Activated T-helper 1 cell treated with Interleukin-2 at 50 U/mL for 16 hours (primary cell): ENCODE measurements at regions not wholly inside any gene's neighbourhood (a gene's known extent, or its start where the extent isn't known, plus 50 kb on each side); places are given as distances from the start of the nearest gene placed in this dataset.

Experiments used
- DNase-seq: peaks from one replicate; pipeline ENCODE4 v3.0.0-alpha.2; 2020; ENCODE audit warnings: low read depth

DNA sequence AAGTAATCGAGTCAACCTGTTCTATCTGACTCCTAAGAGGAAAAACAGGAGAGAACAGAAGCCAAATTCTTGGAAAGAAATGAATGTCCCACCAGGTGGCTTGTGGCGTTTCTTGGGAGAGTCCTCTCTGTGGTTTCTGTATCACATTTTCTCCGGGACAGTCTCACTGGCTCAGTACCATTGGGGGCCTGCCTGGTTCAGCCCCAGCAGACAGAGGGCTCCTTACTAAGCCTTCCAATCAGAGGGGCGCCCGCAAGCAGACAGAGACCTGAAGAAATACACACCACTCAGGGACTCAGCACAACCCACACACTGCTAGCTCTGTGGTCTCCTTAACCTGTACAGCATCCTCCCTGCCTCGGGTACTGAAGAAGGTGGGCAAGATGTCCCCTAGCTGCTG is 302.1 kb downstream of the TLE3 start:
- no peak for DNase-seq

DNA sequence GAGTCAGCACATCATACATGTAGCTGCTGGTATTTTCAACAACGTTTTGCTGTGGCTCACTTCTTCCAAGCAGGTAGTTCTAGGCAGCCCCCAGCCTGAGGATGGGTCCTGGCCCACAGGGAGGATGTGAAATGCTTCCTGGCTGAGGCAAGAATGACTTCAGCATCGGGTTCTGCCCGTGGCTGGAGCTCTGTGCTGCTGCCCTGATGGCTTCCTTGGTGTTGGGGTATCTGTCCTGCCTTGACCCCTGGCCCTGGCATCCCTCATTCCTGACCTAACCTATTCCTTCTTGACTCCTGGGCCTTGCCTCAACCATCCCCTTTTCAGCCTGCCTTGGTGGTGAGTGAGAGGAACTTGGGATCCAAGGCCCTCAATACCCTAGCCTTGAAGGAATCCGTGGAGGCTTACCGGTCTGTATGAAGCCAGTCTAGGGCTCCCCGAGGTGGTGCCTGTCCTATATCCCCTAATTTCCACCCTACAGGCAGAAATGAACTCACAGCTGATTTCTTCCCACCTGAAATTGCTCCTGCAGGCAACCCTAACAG is 300.6 kb downstream of the TLE3 start:
- DNase-seq: no peak

DNA sequence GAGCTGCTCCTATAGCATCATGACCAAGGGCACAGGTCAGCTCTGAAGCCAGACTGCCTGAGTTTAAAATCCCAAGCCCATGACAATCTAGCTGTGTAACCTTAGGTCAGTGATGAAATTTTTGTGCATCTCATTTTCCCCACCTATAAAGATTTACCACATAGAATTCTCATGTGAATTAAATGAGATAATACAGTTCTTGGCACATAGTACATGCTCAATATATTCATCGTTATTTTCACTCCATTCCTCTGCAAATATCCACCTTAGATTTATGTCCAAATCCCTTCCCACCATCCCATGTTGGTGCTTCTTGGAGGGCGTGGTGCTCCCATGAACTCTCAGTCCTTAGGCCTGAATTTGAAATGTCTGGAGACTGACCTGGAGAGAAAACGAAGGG is 300.1 kb downstream of the TLE3 start:
- DNase-seq: no peak

- DNase-seq: no peak
These were observed 299.1 kb downstream of the TLE3 start for GRCh38 chr15:69798481-69799250.

GRCh38 chr15:69801144-69801543 is 296.6 kb downstream of the TLE3 start:
- DNase-seq: no peak

DNA sequence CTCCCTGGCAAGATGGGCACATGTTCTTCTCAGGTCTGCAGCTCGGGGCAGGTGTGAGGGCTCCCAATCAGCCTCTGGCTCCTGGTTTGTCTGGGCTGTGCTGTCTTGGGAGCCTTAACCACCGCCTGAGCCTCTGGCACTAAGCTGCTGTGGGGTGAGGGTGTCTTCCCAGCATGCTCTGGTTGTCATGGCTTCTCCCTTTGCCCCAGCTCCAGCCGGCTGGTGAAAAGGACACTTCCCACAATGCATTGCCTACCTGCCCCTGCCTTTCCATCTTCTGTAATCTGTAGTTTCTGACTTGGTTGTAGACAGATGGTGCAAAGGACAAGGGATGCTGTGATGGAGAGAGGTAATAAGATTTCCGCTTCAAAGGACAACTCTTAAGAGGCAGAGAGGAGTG is 295.3 kb downstream of the TLE3 start:
- no peak for DNase-seq

DNA sequence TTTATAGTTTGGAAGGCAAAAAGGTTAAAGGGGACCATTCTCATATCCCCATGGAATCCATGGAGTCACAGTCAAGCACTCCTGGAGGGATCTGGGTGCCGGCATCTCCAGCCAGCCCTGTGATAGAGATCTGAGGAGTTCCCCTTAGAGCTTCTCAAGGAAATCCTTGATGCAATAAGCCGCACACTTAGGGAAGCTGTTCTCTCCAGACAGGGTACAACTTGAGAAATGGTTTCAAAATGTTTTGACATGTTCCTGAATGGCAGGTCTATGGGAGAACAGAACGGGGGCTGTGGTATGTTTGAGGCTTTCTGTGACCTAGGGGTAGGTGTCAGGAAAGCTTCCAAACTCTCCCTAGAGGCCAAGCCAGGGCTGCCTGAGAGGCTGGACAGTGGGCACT is 292.9 kb downstream of the TLE3 start:
- DNase-seq: no peak

- no peak for DNase-seq
These were observed 292.3 kb downstream of the TLE3 start for GRCh38 chr15:69805248-69805953.

GRCh38 chr15:69806287-69806915 is 291.3 kb downstream of the TLE3 start:
- DNase-seq: no peak

DNA sequence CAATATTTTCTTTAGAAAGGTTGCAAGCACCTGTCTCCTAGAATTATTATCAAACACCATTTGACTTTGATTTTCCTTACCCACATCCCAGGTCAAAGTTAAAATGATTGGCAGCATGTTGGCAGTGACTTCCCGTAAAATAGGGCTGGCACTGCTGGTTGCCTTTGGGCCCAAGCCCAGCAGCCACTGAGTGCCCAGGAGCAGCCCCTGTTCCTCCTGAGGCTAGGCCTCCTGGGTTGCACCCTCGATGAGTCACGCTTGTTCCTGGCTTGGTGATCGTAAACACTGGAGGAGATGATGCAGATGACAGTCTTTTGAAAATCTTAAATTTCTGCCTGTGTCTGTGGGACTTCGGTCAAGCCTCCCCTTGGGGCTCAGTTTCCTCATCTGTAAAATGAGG is 290.0 kb downstream of the TLE3 start:
- DNase-seq: no peak

DNA sequence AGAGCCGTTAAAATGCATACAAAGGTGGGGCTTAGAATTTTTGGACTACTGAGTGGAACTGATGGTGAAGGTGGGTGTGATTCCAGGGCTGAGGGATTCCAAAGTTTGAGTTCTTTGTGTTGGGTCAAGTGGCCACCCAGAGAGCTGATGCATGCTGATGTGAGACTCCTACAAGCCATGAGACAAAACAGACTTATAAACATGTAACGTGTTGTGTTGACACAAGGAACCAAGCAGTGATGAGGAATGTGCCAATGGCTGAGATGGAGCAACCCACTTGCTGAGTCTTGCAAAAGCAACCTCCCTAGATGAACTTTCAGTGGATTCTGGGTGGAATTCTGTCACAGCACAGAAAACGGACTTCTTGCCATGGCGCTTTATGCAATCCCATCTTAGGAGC is 289.0 kb downstream of the TLE3 start:
- no peak for DNase-seq

GRCh38 chr15:69809421-69809820 is 288.3 kb downstream of the TLE3 start:
- no peak for DNase-seq

DNA sequence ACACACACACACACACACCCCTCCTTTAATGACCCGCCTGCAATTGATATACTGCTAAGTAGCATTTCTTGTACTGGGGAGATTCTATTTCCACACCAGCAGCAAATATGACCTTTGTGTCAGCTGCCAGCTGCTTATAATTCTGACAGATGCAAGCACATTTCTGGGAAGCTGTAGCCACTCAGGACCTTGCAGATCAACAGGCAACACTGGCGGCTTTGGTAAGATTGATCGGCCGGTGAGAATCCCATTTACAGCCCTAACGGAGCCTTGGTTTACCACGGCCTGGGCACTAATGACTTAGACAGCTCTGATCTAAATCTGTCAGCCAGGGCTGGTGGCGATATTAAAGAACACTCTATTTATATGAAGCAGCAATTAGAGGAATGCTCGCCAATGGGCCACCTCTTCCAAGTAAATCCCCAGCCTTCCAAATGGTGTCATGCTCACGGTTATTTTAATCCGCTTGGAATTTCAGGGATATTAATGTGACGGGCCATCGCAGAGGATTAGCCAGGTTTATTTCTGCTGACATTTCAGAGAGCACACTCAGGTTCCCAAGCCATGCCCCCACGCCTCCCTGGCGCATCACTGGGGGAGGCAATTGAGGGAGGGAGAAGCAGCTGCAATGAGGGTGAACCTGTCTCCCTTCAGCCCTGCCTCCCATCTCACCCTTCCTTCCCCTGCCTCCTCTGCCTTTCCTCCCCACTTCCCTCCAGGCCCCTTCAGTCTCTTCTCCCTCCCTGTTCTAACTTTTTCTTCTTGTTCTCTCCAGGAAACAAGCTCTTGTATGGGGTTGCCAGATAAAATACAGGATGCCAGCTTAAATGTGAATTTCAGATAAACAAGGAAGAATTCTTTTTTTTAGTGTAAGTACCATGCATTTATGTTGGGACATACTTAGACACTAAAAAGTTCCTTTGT is 287.0 kb downstream of the TLE3 start:
- DNase-seq: no peak

DNA sequence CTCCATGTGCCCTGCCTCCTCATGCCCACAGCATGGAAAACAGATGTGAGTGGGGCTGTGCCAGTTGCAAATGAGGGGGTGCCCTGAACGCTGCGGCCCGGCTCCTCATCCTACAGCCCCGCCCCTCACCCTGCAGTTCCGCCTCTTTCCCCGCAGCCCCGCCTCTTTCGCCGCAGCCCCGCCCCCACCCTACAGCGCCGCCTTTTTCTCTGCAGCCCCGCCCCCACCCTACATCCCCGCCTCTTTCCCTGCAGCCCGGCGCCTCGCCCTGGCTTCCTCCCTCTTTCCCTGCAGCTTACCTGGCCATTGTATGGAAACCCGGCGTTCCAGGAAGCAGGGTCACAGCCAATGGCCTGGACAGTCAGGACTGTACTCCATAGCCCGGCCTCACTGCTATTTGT is 284.9 kb downstream of the TLE3 start:
- DNase-seq: no peak

DNA sequence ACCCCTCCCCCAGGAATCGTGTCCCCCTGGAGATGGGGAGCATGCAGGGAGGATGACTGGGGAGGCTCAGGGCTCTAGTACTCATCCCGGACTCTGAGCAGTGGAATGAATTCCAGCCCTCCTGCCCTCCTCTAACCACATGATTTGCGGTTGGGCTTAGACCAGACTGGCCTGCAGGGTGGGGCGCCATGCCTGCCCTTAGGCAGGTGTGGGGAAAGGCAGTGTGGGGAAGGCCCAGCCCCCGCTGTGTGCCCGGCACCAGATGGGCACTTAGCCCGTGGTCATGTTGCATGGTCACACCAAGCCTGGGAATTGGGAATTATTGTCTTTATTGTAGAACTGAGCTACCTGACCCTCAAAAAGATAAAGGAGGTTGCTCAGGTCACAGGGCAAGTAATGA is 283.8 kb downstream of the TLE3 start:
- DNase-seq: no peak

- DNase-seq: no peak
These were observed 282.8 kb downstream of the TLE3 start for GRCh38 chr15:69814932-69815331.

DNA sequence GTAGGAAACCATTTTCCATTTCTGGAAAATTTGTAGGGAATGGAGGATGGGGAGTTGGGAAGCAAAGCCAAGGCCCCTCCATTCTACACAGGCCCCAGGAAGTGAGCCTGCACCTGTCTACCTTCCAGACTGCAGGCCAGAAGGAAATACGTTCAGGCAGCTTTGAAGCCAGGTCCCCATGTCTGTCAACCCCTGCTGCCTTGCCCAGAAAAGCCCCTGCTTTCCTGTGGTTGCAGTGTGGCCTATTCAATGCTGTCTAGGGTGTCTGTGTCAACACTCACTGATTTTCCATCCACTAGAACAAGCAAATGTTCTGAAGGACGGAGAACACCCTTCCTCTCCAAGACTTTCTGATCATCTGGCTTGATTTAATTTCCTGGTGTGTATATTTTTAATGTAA is 281.9 kb downstream of the TLE3 start:
- no peak for DNase-seq

GRCh38 chr15:69816522-69816921 is 281.2 kb downstream of the TLE3 start:
- no peak for DNase-seq

GRCh38 chr15:69818529-69818928 is 279.2 kb downstream of the TLE3 start:
- no peak for DNase-seq

GRCh38 chr15:69819371-69819770 is 278.3 kb downstream of the TLE3 start:
- no peak for DNase-seq

DNA sequence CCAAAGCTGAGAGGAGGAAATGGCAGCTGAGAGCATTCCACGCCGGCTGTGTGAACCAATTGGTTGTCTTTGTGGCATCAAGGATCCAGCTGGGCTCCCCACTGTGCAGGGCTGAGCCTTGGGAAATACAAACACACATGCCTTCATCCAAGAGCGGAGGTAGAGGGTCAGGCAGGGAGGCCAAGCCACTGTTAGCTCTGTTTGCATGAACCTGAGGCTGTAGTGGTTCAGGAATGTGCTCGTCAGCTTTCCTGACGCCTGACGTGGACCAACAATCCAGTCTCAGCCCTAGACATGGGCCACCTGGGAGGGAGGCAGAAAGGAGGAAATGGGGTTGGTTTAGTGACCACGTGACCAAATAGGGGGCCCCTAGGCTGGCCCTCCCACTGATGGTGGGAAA is 276.9 kb downstream of the TLE3 start:
- no peak for DNase-seq
